ENCODE measurements at regions not wholly inside any gene's neighbourhood (a gene's known extent, or its start where the extent isn't known, plus 50 kb on each side); places are given as distances from the start of the nearest gene placed in this dataset.

DNA sequence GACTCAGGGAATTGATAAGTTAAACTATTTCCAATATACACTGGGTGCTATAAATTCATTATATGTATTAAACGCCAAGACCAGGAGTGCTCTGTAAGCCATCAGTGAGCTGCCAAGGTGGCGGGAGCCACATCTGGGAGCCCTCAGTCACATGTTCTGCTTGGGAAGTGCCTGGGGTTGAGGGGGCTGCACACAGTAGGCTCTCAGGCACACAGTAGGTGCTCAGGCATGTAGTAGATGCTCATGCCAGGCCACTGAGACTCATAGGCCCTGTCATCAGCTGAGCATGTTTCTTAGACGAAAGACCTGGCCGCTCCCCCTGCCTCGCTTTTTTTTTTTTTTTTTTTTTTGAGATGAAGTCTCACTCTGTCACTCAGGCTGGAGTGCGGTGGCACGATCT, 83.3 kb upstream of the BHLHE23 start:
- Histone ChIP-seq H3K4me1 (ENCODE audit: control insufficient read depth, insufficient read depth, low read length) (no peaks in the 10 kb centered on the region), H3K4me3 (ENCODE audit: low read depth in 2 of 2, low read length in 2 of 2) (no peak overlapping the region), H3K27ac (ENCODE audit: low read length) (no peak overlapping the region), H3K36me3 (ENCODE audit: control insufficient read depth, insufficient read depth, low read length) (no peaks in the 10 kb centered on the region), H3K27me3 (ENCODE audit: control insufficient read depth, insufficient read depth, low read length) (no peaks in the 10 kb centered on the region; the same call in 1 of the 2 replicates), H3K9me3 (ENCODE audit: control insufficient read depth, insufficient read depth, low read depth, low read length) (no peaks in the 10 kb centered on the region)
- no TSS peak for BruUV-seq (replicated peaks)
- in situ Hi-C loops (cut with HindIII; ENCODE audit: low pct_unique_long_range_greater_than_20kb, low sequenced_read_pairs) = no loop called here
- TF ChIP-seq SIN3A (IDR thresholded peaks at IDR 0.05; ENCODE audit: borderline replicate concordance, insufficient read depth, low read depth, low read length) (no peak), POLR2AphosphoS5 (IDR thresholded peaks at IDR 0.05; ENCODE audit: low read depth, low read length) (no peak), TCF7L2 (IDR thresholded peaks at IDR 0.05; ENCODE audit: low read depth, low read length) (no peak)
- TF ChIP-seq, protein P1, sequence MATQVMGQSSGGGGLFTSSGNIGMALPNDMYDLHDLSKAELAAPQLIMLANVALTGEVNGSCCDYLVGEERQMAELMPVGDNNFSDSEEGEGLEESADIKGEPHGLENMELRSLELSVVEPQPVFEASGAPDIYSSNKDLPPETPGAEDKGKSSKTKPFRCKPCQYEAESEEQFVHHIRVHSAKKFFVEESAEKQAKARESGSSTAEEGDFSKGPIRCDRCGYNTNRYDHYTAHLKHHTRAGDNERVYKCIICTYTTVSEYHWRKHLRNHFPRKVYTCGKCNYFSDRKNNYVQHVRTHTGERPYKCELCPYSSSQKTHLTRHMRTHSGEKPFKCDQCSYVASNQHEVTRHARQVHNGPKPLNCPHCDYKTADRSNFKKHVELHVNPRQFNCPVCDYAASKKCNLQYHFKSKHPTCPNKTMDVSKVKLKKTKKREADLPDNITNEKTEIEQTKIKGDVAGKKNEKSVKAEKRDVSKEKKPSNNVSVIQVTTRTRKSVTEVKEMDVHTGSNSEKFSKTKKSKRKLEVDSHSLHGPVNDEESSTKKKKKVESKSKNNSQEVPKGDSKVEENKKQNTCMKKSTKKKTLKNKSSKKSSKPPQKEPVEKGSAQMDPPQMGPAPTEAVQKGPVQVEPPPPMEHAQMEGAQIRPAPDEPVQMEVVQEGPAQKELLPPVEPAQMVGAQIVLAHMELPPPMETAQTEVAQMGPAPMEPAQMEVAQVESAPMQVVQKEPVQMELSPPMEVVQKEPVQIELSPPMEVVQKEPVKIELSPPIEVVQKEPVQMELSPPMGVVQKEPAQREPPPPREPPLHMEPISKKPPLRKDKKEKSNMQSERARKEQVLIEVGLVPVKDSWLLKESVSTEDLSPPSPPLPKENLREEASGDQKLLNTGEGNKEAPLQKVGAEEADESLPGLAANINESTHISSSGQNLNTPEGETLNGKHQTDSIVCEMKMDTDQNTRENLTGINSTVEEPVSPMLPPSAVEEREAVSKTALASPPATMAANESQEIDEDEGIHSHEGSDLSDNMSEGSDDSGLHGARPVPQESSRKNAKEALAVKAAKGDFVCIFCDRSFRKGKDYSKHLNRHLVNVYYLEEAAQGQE (IDR thresholded peaks at IDR 0.05; ENCODE audit: insufficient read depth in 1 of 2, low read depth in 2 of 2, low read length in 1 of 2) = no peak
- TF ChIP-seq, protein P2, sequence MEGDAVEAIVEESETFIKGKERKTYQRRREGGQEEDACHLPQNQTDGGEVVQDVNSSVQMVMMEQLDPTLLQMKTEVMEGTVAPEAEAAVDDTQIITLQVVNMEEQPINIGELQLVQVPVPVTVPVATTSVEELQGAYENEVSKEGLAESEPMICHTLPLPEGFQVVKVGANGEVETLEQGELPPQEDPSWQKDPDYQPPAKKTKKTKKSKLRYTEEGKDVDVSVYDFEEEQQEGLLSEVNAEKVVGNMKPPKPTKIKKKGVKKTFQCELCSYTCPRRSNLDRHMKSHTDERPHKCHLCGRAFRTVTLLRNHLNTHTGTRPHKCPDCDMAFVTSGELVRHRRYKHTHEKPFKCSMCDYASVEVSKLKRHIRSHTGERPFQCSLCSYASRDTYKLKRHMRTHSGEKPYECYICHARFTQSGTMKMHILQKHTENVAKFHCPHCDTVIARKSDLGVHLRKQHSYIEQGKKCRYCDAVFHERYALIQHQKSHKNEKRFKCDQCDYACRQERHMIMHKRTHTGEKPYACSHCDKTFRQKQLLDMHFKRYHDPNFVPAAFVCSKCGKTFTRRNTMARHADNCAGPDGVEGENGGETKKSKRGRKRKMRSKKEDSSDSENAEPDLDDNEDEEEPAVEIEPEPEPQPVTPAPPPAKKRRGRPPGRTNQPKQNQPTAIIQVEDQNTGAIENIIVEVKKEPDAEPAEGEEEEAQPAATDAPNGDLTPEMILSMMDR (IDR thresholded peaks at IDR 0.05) = no peak
- POLR2A ChIA-PET = no interaction called here
- ATAC-seq (no peak), DNase-seq (ENCODE audit: low read depth, low spot score) (no peak)
- CTCF ChIA-PET = interaction anchor here (0.6 kb wide), 1 partner anchor 380 kb away, joined by 5 read pairs; no protein-coding TSS in a partner anchor
- intact Hi-C loops (cut with micrococcal nuclease; ENCODE audit: unreplicated experiment) = no loop called here

DNA sequence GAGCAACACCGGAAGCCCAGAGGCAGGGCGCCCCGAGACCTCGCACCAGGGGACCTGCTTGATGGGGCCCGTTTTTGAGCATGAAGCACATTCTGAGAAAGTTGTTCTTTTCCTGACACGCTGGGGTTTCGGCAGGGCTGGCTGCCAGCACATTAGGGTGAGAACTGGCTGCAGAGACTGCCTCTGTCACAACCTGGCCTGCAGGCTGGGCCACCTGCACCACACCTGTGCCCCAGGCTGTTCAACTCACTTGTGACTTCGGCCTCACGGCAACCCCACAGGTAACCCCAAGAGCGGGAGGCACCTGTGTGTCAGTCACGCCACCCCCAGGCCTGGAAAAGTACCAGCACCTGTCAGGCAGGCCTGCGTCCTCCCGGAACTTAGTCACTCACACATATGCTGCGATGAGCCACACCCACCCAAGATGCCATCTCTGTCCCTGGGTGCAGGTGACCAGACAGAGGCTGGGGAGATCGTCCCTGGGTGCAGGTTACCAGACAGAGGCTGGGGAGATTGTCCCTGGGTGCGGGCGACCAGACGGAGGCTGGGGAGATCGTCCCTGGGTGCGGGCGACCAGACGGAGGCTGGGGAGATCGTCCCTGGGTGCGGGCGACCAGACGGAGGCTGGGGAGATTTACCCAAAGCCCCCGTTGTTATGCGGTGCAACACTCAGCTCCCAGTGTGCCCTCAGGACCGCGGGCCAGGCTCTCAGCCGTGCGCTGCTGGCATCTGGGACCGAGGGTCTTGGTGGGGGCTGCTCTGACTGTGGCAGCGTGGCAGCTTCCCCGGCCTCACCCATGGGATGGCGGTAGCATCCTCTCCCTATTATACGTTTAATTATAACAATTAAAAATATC, 82.5 kb upstream of the BHLHE23 start:
- no TSS peak for BruUV-seq (replicated peaks)
- ATAC-seq = no peak
- CTCF ChIA-PET = no interaction called here
- H3K9me3 ChIP-seq (ENCODE audit: control insufficient read depth, insufficient read depth, low read depth, low read length) = no peaks in the 10 kb centered on the region
- H3K36me3 ChIP-seq (ENCODE audit: control insufficient read depth, insufficient read depth, low read length) = no peaks in the 10 kb centered on the region
- no peaks in the 10 kb centered on the region for H3K4me1 ChIP-seq (ENCODE audit: control insufficient read depth, insufficient read depth, low read length)
- in situ Hi-C loops (cut with HindIII; ENCODE audit: low pct_unique_long_range_greater_than_20kb, low sequenced_read_pairs) (no loop called here), intact Hi-C loops (cut with micrococcal nuclease; ENCODE audit: unreplicated experiment) (no loop called here)
- H3K27me3 ChIP-seq (ENCODE audit: control insufficient read depth, insufficient read depth, low read length) = no peaks in the 10 kb centered on the region; the same call in 1 of the 2 replicates
- DNase-seq (ENCODE audit: low read depth, low spot score) = no peak
- no peak overlapping the region for H3K4me3 ChIP-seq (ENCODE audit: low read depth in 2 of 2, low read length in 2 of 2)
- no peak overlapping the region for H3K27ac ChIP-seq (ENCODE audit: low read length)
- POLR2A ChIA-PET = no interaction called here
- no peak for TF ChIP-seq POLR2AphosphoS5 (IDR thresholded peaks at IDR 0.05; ENCODE audit: low read depth, low read length)
- no peak for TF ChIP-seq SIN3A (IDR thresholded peaks at IDR 0.05; ENCODE audit: borderline replicate concordance, insufficient read depth, low read depth, low read length)
- TF ChIP-seq TCF7L2 (IDR thresholded peaks at IDR 0.05; ENCODE audit: low read depth, low read length) = no peak
- TF ChIP-seq, protein P1 (IDR thresholded peaks at IDR 0.05; ENCODE audit: insufficient read depth in 1 of 2, low read depth in 2 of 2, low read length in 1 of 2) = no peak
- TF ChIP-seq, protein P2 (IDR thresholded peaks at IDR 0.05) = no peak
